ENCODE measurements at regions not wholly inside any gene's neighbourhood (a gene's known extent, or its start where the extent isn't known, plus 50 kb on each side); places are given as distances from the start of the nearest gene placed in this dataset.

DNA sequence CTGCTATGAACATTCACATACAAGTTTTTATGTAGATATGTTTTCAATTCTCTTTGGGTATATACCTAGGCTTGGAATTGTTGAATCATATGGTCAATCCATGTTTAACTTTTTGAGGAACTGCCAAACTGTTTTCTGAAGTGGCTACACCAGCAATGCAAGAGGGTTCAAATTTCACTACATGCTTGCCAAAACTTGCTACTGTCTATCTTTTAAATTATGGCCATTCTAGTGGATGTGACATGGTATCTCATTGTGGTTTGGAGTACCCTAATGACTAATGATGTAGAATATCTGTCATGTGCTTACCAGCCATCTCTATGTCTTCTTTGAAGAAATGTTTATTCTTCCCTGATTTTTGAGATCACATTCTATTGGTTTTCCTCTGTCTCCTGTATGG is 860.3 kb downstream of the DIAPH3 start:
- TF ChIP-seq, protein P1, sequence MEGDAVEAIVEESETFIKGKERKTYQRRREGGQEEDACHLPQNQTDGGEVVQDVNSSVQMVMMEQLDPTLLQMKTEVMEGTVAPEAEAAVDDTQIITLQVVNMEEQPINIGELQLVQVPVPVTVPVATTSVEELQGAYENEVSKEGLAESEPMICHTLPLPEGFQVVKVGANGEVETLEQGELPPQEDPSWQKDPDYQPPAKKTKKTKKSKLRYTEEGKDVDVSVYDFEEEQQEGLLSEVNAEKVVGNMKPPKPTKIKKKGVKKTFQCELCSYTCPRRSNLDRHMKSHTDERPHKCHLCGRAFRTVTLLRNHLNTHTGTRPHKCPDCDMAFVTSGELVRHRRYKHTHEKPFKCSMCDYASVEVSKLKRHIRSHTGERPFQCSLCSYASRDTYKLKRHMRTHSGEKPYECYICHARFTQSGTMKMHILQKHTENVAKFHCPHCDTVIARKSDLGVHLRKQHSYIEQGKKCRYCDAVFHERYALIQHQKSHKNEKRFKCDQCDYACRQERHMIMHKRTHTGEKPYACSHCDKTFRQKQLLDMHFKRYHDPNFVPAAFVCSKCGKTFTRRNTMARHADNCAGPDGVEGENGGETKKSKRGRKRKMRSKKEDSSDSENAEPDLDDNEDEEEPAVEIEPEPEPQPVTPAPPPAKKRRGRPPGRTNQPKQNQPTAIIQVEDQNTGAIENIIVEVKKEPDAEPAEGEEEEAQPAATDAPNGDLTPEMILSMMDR (conservative IDR thresholded peaks at IDR 0.05; ENCODE audit: low read length), result no peak
- no peak for TF ChIP-seq EZH2phosphoT487 (IDR thresholded peaks at IDR 0.05; ENCODE audit: borderline replicate concordance)
